Neural cell (in vitro differentiated cells): ENCODE measurements at regions not wholly inside any gene's neighbourhood (a gene's known extent, or its start where the extent isn't known, plus 50 kb on each side); places are given as distances from the start of the nearest gene placed in this dataset.

Experiments used
- H2AFZ ChIP-seq: fragments of 200-600, 300-800 bp; sonication (generic), shearing (Covaris generic); 2 replicates; pipeline ENCODE4 v1.6.0; 2014; ENCODE audit warnings: low read depth, mild to moderate bottlenecking, antibody characterized with exemption, low read length, moderate library complexity
- H3F3A ChIP-seq: fragments of 200-600 bp; shearing (Covaris generic); 2 replicates; pipeline ENCODE4 v1.6.1; 2016; ENCODE audit warnings: mild to moderate bottlenecking, moderate library complexity, mixed read lengths, antibody characterized with exemption, low read length; ENCODE audit not compliant: insufficient read depth, poor library complexity, severe bottlenecking
- H3K27ac ChIP-seq: fragments of 200-600, 300-800 bp; sonication (generic), shearing (Covaris generic); 2 replicates; pipeline ENCODE4 v1.5.1; 2014; ENCODE audit warnings: mild to moderate bottlenecking, low read length, moderate library complexity
- H3K27me3 ChIP-seq: fragments of 300-800, 200-600 bp; sonication (generic), shearing (Covaris generic); 2 replicates; pipeline ENCODE4 v1.6.0; 2014; ENCODE audit warnings: mild to moderate bottlenecking, low read depth, low read length, moderate library complexity; ENCODE audit not compliant: insufficient read depth
- H3K36me3 ChIP-seq: fragments of 300-800, 200-600 bp; sonication (generic), shearing (Covaris generic); 2 replicates; pipeline ENCODE4 v1.5.1; 2014; ENCODE audit warnings: mild to moderate bottlenecking, antibody characterized with exemption, low read length, moderate library complexity; ENCODE audit not compliant: insufficient read depth
- H3K4me2 ChIP-seq: fragments of 300-800, 200-600 bp; sonication (generic), shearing (Covaris generic); 2 replicates; pipeline ENCODE4 v1.6.0; 2014; ENCODE audit warnings: mild to moderate bottlenecking, low read length
- H3K4me3 ChIP-seq: fragments of 300-800, 200-600 bp; sonication (generic), shearing (Covaris generic); 2 replicates; pipeline ENCODE4 v1.5.1; 2014; ENCODE audit warnings: mild to moderate bottlenecking, low read length, moderate library complexity
- H3K79me2 ChIP-seq: fragments of 200-600 bp; shearing (Covaris generic); replicated peaks from 2 replicates; pipeline ENCODE4 v1.6.0; 2014; ENCODE audit warnings: mild to moderate bottlenecking, low read length, moderate library complexity; ENCODE audit not compliant: insufficient read depth
- H3K9ac ChIP-seq: fragments of 300-800, 200-600 bp; sonication (generic), shearing (Covaris generic); 2 replicates; pipeline ENCODE4 v1.6.1; 2016; ENCODE audit warnings: mild to moderate bottlenecking, low read length, mixed read lengths
- H3K9me2 ChIP-seq: fragments of 200-600 bp; shearing (Covaris generic); 2 replicates; pipeline ENCODE4 v1.6.1; 2016; ENCODE audit warnings: mild to moderate bottlenecking, low read length, mixed read lengths; ENCODE audit not compliant: insufficient read depth
- H3K9me3 ChIP-seq: fragments of 200-600, 300-800 bp; sonication (generic), shearing (Covaris generic); 2 replicates; pipeline ENCODE4 v1.6.1; 2016; ENCODE audit warnings: mild to moderate bottlenecking, mixed run types, low read length, moderate library complexity, mixed read lengths
- H4K20me1 ChIP-seq: fragments of 200-600 bp; shearing (Covaris generic); 2 replicates; pipeline ENCODE4 v1.6.1; 2016; ENCODE audit warnings: mild to moderate bottlenecking, mixed run types; ENCODE audit not compliant: insufficient read depth
- EP300 ChIP-seq: fragments of 450-650 bp; conservative IDR thresholded peaks from 2 replicates; pipeline ENCODE4 v1.6.1; 2014; ENCODE audit warnings: antibody characterized with exemption, mild to moderate bottlenecking, moderate library complexity; ENCODE audit not compliant: poor library complexity, severe bottlenecking
- EZH2 ChIP-seq: fragments of 200-600, 300-800 bp; shearing (Covaris generic), sonication (generic); IDR thresholded peaks from 2 replicates; pipeline ENCODE4 v1.6.1; 2014; ENCODE audit warnings: antibody characterized with exemption, low read length, borderline replicate concordance, mild to moderate bottlenecking; ENCODE audit not compliant: insufficient read depth, poor library complexity, severe bottlenecking
- MXI1 ChIP-seq: fragments of 450-650 bp; conservative IDR thresholded peaks from 2 replicates; pipeline ENCODE4 v1.6.1; 2014; ENCODE audit warnings: antibody characterized with exemption, mild to moderate bottlenecking; ENCODE audit not compliant: poor library complexity, severe bottlenecking
- POLR2AphosphoS5 ChIP-seq: IDR thresholded peaks from 2 replicates; pipeline ENCODE4 v1.6.1; 2012
- RAD21 ChIP-seq: fragments of 450-650 bp; conservative IDR thresholded peaks from 2 replicates; pipeline ENCODE4 v1.6.1; 2014; ENCODE audit warnings: antibody characterized with exemption, mild to moderate bottlenecking, moderate library complexity
- SMC3 ChIP-seq: fragments of 450-650 bp; conservative IDR thresholded peaks from 2 replicates; pipeline ENCODE4 v1.6.1; 2014; ENCODE audit warnings: antibody characterized with exemption, mild to moderate bottlenecking, moderate library complexity; ENCODE audit not compliant: poor library complexity
- TAF1 ChIP-seq: IDR thresholded peaks from 2 replicates; pipeline ENCODE4 v1.6.1; 2012; ENCODE audit warnings: low read depth
- TF ChIP-seq, protein P1 (sequence below): fragments of 450-650 bp; IDR thresholded peaks from 2 replicates; pipeline ENCODE4 v1.5.1; 2014; ENCODE audit warnings: antibody characterized with exemption, mild to moderate bottlenecking, moderate library complexity; ENCODE audit not compliant: poor library complexity, severe bottlenecking
- TF ChIP-seq, protein P2 (sequence below): IDR thresholded peaks from 2 replicates; pipeline ENCODE4 v1.6.1; 2012; ENCODE audit warnings: borderline replicate concordance

DNA sequence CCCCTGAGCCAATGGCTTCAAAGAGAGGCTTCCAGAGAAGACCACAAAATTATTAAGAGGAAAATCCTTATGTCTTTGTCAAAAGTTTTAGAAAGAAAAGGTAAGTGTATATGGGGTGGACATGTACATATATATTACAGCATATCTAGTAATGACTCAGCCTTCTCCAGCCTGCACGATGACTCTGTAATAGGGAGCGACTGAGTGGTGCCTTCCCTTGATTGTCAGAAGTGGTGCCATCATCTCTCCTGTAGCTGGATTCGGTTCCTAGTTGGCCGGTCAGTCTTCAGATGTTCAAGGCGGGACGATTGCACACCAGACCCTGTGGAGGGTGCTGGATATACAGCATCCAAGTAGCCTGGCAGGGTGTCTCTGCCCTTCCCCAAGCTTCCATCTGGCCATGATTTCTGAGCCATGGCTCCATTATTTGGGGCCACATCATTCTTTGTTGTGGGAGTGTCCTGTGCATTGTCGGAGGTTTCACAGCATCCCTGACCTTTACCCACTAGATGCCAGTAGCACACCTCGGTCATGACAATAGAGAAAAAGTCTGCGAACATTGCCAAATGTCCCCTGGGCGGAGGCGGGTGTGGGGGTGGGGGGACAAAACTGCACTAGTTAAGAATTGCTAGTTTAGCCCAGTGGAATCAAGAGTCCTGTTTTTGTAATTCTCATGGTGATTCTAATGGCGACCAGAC lies 206.2 kb upstream of the KAZN start:
- no peaks in the 10 kb centered on the region for H3K27me3 ChIP-seq
- H3K9me3 ChIP-seq: no peaks in the 10 kb centered on the region
- H3K4me3 ChIP-seq: no peak overlapping the region
- no peak overlapping the region for H2AFZ ChIP-seq
- no peaks in the 10 kb centered on the region for H3F3A ChIP-seq
- H4K20me1 ChIP-seq: no peaks in the 10 kb centered on the region
- H3K9ac ChIP-seq: no peak overlapping the region
- no peaks in the 10 kb centered on the region for H3K9me2 ChIP-seq
- no peaks in the 10 kb centered on the region for H3K36me3 ChIP-seq
- TF ChIP-seq, protein P1, sequence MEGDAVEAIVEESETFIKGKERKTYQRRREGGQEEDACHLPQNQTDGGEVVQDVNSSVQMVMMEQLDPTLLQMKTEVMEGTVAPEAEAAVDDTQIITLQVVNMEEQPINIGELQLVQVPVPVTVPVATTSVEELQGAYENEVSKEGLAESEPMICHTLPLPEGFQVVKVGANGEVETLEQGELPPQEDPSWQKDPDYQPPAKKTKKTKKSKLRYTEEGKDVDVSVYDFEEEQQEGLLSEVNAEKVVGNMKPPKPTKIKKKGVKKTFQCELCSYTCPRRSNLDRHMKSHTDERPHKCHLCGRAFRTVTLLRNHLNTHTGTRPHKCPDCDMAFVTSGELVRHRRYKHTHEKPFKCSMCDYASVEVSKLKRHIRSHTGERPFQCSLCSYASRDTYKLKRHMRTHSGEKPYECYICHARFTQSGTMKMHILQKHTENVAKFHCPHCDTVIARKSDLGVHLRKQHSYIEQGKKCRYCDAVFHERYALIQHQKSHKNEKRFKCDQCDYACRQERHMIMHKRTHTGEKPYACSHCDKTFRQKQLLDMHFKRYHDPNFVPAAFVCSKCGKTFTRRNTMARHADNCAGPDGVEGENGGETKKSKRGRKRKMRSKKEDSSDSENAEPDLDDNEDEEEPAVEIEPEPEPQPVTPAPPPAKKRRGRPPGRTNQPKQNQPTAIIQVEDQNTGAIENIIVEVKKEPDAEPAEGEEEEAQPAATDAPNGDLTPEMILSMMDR: no peak
- TF ChIP-seq, protein P2, sequence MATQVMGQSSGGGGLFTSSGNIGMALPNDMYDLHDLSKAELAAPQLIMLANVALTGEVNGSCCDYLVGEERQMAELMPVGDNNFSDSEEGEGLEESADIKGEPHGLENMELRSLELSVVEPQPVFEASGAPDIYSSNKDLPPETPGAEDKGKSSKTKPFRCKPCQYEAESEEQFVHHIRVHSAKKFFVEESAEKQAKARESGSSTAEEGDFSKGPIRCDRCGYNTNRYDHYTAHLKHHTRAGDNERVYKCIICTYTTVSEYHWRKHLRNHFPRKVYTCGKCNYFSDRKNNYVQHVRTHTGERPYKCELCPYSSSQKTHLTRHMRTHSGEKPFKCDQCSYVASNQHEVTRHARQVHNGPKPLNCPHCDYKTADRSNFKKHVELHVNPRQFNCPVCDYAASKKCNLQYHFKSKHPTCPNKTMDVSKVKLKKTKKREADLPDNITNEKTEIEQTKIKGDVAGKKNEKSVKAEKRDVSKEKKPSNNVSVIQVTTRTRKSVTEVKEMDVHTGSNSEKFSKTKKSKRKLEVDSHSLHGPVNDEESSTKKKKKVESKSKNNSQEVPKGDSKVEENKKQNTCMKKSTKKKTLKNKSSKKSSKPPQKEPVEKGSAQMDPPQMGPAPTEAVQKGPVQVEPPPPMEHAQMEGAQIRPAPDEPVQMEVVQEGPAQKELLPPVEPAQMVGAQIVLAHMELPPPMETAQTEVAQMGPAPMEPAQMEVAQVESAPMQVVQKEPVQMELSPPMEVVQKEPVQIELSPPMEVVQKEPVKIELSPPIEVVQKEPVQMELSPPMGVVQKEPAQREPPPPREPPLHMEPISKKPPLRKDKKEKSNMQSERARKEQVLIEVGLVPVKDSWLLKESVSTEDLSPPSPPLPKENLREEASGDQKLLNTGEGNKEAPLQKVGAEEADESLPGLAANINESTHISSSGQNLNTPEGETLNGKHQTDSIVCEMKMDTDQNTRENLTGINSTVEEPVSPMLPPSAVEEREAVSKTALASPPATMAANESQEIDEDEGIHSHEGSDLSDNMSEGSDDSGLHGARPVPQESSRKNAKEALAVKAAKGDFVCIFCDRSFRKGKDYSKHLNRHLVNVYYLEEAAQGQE: no peak
- TF ChIP-seq SMC3 (no peak), RAD21 (no peak), TAF1 (no peak), EP300 (no peak), MXI1 (no peak), POLR2AphosphoS5 (no peak), EZH2 (no peak)
- no peak overlapping the region for H3K27ac ChIP-seq
- no peaks in the 10 kb centered on the region for H3K79me2 ChIP-seq
- H3K4me2 ChIP-seq: no peak overlapping the region

DNA sequence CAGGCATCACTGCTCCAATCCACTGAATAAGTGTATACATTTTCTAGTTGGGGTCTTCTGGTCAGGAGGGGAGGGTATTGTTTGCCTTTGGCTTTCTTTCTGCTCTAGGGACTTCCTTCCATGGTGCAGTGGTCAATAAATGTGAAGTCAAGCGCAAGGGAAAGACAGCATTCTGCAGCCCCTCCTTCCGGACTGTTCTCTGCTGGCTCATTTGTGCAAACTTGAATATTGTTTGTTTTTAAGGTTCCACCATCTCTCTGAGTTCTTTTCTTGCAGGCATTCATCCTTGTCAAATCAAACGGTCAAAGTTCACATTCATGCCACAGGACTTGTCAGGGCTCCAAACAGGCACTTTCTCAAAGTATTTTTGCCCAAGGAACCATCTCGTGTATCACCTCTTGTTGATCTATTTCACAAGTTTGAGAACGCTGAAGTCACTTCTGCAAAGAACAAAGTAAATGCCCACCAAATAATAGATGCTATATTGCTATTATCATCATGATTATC lies 205.6 kb upstream of the KAZN start:
- no peaks in the 10 kb centered on the region for H4K20me1 ChIP-seq
- no peak overlapping the region for H3K27ac ChIP-seq
- no peaks in the 10 kb centered on the region for H3K9me3 ChIP-seq
- no peak overlapping the region for H3K9ac ChIP-seq
- H3K4me2 ChIP-seq: no peak overlapping the region
- no peaks in the 10 kb centered on the region for H3K36me3 ChIP-seq
- no peaks in the 10 kb centered on the region for H3K27me3 ChIP-seq
- no peaks in the 10 kb centered on the region for H3K79me2 ChIP-seq
- H3K9me2 ChIP-seq: no peaks in the 10 kb centered on the region
- TF ChIP-seq MXI1: no peak
- no peak for TF ChIP-seq EP300
- TF ChIP-seq, protein P1: no peak
- TF ChIP-seq EZH2: no peak
- no peak for TF ChIP-seq TAF1
- TF ChIP-seq SMC3: no peak
- TF ChIP-seq RAD21: no peak
- TF ChIP-seq, protein P2: no peak
- no peak for TF ChIP-seq POLR2AphosphoS5
- no peak overlapping the region for H3K4me3 ChIP-seq
- no peak overlapping the region for H2AFZ ChIP-seq
- no peaks in the 10 kb centered on the region for H3F3A ChIP-seq
